HT1080 (cell line): ENCODE measurements at regions not wholly inside any gene's neighbourhood (a gene's known extent, or its start where the extent isn't known, plus 50 kb on each side); places are given as distances from the start of the nearest gene placed in this dataset.
"Not testable (repeated sequence)": the region's sequence is repeated elsewhere in the genome, so short reads cannot be mapped to it uniquely, and the experiment has no call there.

Source experiments
- DNase-seq: peaks from one replicate; pipeline ENCODE4 v3.0.0-alpha.2; 2015; ENCODE audit warnings: low read depth

- no peak for DNase-seq
Observed at GRCh38 chr11:110886288-110886970, 174.2 kb upstream of the ARHGAP20 start.

GRCh38 chr11:110883256-110883655 is 171.0 kb upstream of the ARHGAP20 start:
- DNase-seq = no peak

- no peak for DNase-seq
Observed at GRCh38 chr11:110878513-110878912, 166.3 kb upstream of the ARHGAP20 start.

- no peak for DNase-seq
Observed at GRCh38 chr11:110874437-110875030, 162.3 kb upstream of the ARHGAP20 start.

GRCh38 chr11:110873975-110874374 is 161.7 kb upstream of the ARHGAP20 start:
- no peak for DNase-seq

- no peak for DNase-seq
Observed at GRCh38 chr11:110870816-110871522, 158.7 kb upstream of the ARHGAP20 start.

GRCh38 chr11:110867951-110868350 is 155.7 kb upstream of the ARHGAP20 start:
- no peak for DNase-seq

GRCh38 chr11:110866081-110866480 is 153.8 kb upstream of the ARHGAP20 start:
- no peak for DNase-seq

GRCh38 chr11:110862407-110862806 is 150.2 kb upstream of the ARHGAP20 start:
- DNase-seq = no peak

- DNase-seq = no peak
Observed at GRCh38 chr11:110860461-110860860, 148.2 kb upstream of the ARHGAP20 start.

- no peak for DNase-seq
Observed at GRCh38 chr11:110859998-110860397, 147.8 kb upstream of the ARHGAP20 start.

- no peak for DNase-seq
Observed at GRCh38 chr11:110859240-110859840, 147.1 kb upstream of the ARHGAP20 start.

- DNase-seq = no peak
Observed at GRCh38 chr11:110858547-110858921, 146.3 kb upstream of the ARHGAP20 start.

- no peak for DNase-seq
Observed at GRCh38 chr11:110857892-110858546, 145.8 kb upstream of the ARHGAP20 start.

GRCh38 chr11:110856996-110857812 is 145.0 kb upstream of the ARHGAP20 start:
- no peak for DNase-seq

GRCh38 chr11:110856340-110856739 is 144.1 kb upstream of the ARHGAP20 start:
- DNase-seq = no peak

GRCh38 chr11:110855191-110855590 is 143.0 kb upstream of the ARHGAP20 start:
- DNase-seq = no peak

GRCh38 chr11:110852921-110853490 is 140.8 kb upstream of the ARHGAP20 start:
- DNase-seq = no peak

GRCh38 chr11:110850846-110851245 is 138.6 kb upstream of the ARHGAP20 start:
- DNase-seq = no peak

GRCh38 chr11:110843053-110843452 is 130.8 kb upstream of the ARHGAP20 start:
- DNase-seq = not testable (repeated sequence)
